Uterus (tissue), 3 donors: ENCODE measurements at regions not wholly inside any gene's neighbourhood (a gene's known extent, or its start where the extent isn't known, plus 50 kb on each side); places are given as distances from the start of the nearest gene placed in this dataset.

Experiments used
- DNase-seq, 2 donors: peaks; one replicate each; pipeline ENCODE4 v3.0.0-alpha.2; 2019 to 2020
- H3K27ac ChIP-seq, 2 donors: fragments of 200-600 bp; sonication (generic); 1 replicate in 1 of 2; 2 replicates in 1 of 2; pipeline ENCODE4 v1.5.1; 2016 to 2018
- H3K27me3 ChIP-seq, 2 donors: fragments of 200-600 bp; sonication (generic); one replicate each; pipeline ENCODE4 v1.5.1; 2018 to 2019; ENCODE audit warnings: control low read depth in 1 of 2
- H3K36me3 ChIP-seq, 2 donors: fragments of 200-600 bp; sonication (generic); one replicate each; pipeline ENCODE4 v1.5.1; 2019; ENCODE audit warnings: control low read depth in 1 of 2
- H3K4me1 ChIP-seq, 2 donors: fragments of 200-600 bp; sonication (generic); one replicate each; pipeline ENCODE4 v1.5.1; 2018 to 2019; ENCODE audit warnings: control low read depth in 1 of 2
- H3K4me3 ChIP-seq, 2 donors: fragments of 200-600 bp; sonication (generic); 1 replicate in 1 of 2; 2 replicates in 1 of 2; pipeline ENCODE4 v1.5.1; 2018 to 2019; ENCODE audit warnings: mild to moderate bottlenecking in 1 of 2
- H3K9me3 ChIP-seq, 2 donors: fragments of 200-600 bp; sonication (generic); one replicate each; pipeline ENCODE4 v1.5.1; 2019; ENCODE audit warnings: control low read depth in 1 of 2
- POLR2A ChIP-seq, 2 donors: fragments of 450-650 bp; IDR thresholded peaks; one replicate each; pipeline ENCODE4 v1.6.1; 2016; ENCODE audit warnings: antibody characterized with exemption in 2 of 2, mild to moderate bottlenecking in 1 of 2, moderate library complexity in 1 of 2
- intact Hi-C: fragments of 100-400 bp; cut with DNase I; formaldehyde crosslinking; loops from one replicate; pipeline ENCODE4 v1.15.1; 2023; ENCODE audit warnings: low total_unique reads
- TF ChIP-seq, protein P1 (sequence below), 4 experiments: fragments of 200-600 bp in 2 of 4; fragments of 450-650 bp in 2 of 4; sonication (generic) in 2 of 4; IDR thresholded peaks; one replicate each; pipeline ENCODE4 v1.5.1; 2016 to 2019; ENCODE audit warnings: antibody characterized with exemption in 4 of 4, mild to moderate bottlenecking in 2 of 4, moderate library complexity in 1 of 4
- donor health status: DM: yes; HTN: yes; CAD: no.

- H3K4me1 ChIP-seq, result no peaks in the 10 kb centered on the region
- H3K27me3 ChIP-seq, result no peaks in the 10 kb centered on the region
- no peaks in the 10 kb centered on the region for H3K9me3 ChIP-seq
- no peaks in the 10 kb centered on the region for H3K36me3 ChIP-seq
- no peak for DNase-seq
- intact Hi-C loops, result no loop called here
- H3K27ac ChIP-seq, result no peak overlapping the region
- TF ChIP-seq POLR2A (IDR thresholded peaks at IDR 0.05), result no peak
- TF ChIP-seq, protein P1, sequence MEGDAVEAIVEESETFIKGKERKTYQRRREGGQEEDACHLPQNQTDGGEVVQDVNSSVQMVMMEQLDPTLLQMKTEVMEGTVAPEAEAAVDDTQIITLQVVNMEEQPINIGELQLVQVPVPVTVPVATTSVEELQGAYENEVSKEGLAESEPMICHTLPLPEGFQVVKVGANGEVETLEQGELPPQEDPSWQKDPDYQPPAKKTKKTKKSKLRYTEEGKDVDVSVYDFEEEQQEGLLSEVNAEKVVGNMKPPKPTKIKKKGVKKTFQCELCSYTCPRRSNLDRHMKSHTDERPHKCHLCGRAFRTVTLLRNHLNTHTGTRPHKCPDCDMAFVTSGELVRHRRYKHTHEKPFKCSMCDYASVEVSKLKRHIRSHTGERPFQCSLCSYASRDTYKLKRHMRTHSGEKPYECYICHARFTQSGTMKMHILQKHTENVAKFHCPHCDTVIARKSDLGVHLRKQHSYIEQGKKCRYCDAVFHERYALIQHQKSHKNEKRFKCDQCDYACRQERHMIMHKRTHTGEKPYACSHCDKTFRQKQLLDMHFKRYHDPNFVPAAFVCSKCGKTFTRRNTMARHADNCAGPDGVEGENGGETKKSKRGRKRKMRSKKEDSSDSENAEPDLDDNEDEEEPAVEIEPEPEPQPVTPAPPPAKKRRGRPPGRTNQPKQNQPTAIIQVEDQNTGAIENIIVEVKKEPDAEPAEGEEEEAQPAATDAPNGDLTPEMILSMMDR (IDR thresholded peaks at IDR 0.05), result no peak
- no peak overlapping the region for H3K4me3 ChIP-seq
Observed at GRCh38 chr13:97570442-97570841, 136.5 kb downstream of the RAP2A start.

GRCh38 chr13:97573011-97573410 is 139.0 kb downstream of the RAP2A start:
- intact Hi-C loops, result no loop called here
- Histone ChIP-seq H3K9me3 (no peaks in the 10 kb centered on the region), H3K4me1 (no peaks in the 10 kb centered on the region), H3K27ac (no peak overlapping the region), H3K4me3 (no peak overlapping the region), H3K36me3 (no peaks in the 10 kb centered on the region), H3K27me3 (no peaks in the 10 kb centered on the region)
- DNase-seq, result no peak
- TF ChIP-seq, protein P1 (IDR thresholded peaks at IDR 0.05), result no peak
- TF ChIP-seq POLR2A (IDR thresholded peaks at IDR 0.05), result no peak

GRCh38 chr13:97574926-97575325 is 141.0 kb downstream of the RAP2A start:
- no peak for DNase-seq
- H3K9me3 ChIP-seq, result no peaks in the 10 kb centered on the region
- no peak for TF ChIP-seq POLR2A (IDR thresholded peaks at IDR 0.05)
- TF ChIP-seq, protein P1 (IDR thresholded peaks at IDR 0.05), result peak in 1 of 4 experiments; percentile 20
- H3K4me1 ChIP-seq, result no peaks in the 10 kb centered on the region
- no peak overlapping the region for H3K27ac ChIP-seq
- no peaks in the 10 kb centered on the region for H3K27me3 ChIP-seq
- intact Hi-C loops, result no loop called here
- no peak overlapping the region for H3K4me3 ChIP-seq
- no peaks in the 10 kb centered on the region for H3K36me3 ChIP-seq

DNA sequence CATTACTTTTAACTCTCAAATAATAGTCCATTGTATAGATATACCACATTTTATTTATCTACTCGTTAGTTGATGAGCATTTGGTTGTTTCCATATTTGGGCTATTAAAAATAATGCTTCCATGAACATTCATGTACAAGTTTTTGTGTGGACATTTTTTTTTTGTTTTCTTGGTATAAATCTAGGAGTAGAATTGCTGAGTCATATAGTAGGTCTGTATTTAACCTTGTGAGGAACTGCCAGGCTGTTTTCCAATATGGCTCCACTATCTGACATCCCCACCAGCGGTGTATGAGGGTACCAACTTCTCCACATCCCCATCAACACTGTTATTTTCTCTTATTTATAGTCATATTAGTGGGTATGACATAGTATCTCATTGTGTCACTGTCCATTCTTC is 143.1 kb downstream of the RAP2A start:
- Histone ChIP-seq H3K4me3 (no peak overlapping the region), H3K36me3 (no peaks in the 10 kb centered on the region), H3K27me3 (no peaks in the 10 kb centered on the region), H3K4me1 (no peaks in the 10 kb centered on the region), H3K27ac (no peak overlapping the region), H3K9me3 (no peaks in the 10 kb centered on the region)
- intact Hi-C loops, result no loop called here
- DNase-seq, result no peak
- no peak for TF ChIP-seq POLR2A (IDR thresholded peaks at IDR 0.05)
- TF ChIP-seq, protein P1 (IDR thresholded peaks at IDR 0.05), result no peak

GRCh38 chr13:97582170-97582569 is 148.2 kb downstream of the RAP2A start:
- Histone ChIP-seq H3K27me3 (no peaks in the 10 kb centered on the region), H3K9me3 (no peaks in the 10 kb centered on the region), H3K4me1 (no peaks in the 10 kb centered on the region), H3K36me3 (no peaks in the 10 kb centered on the region), H3K27ac (no peak overlapping the region), H3K4me3 (no peak overlapping the region)
- no peak for DNase-seq
- intact Hi-C loops, result no loop called here
- TF ChIP-seq POLR2A (IDR thresholded peaks at IDR 0.05), result no peak
- TF ChIP-seq, protein P1 (IDR thresholded peaks at IDR 0.05), result no peak
